HUES64 (cell line): ENCODE measurements at regions not wholly inside any gene's neighbourhood (a gene's known extent, or its start where the extent isn't known, plus 50 kb on each side); places are given as distances from the start of the nearest gene placed in this dataset.
"Not testable (repeated sequence)": the region's sequence is repeated elsewhere in the genome, so short reads cannot be mapped to it uniquely, and the experiment has no call there.

Experiments
- H3K27ac ChIP-seq: 2 replicates; pipeline ENCODE4 v1.7.0; 2013; ENCODE audit warnings: low read depth, low read length, inconsistent platforms
- H3K27me3 ChIP-seq: 2 replicates; pipeline ENCODE4 v1.6.1; 2013; ENCODE audit warnings: mild to moderate bottlenecking, low read length; ENCODE audit not compliant: insufficient read depth
- H3K36me3 ChIP-seq: 2 replicates; pipeline ENCODE4 v1.6.1; 2013; ENCODE audit warnings: mild to moderate bottlenecking, low read length; ENCODE audit not compliant: insufficient read depth
- H3K4me1 ChIP-seq: 2 replicates; pipeline ENCODE4 v1.6.1; 2013; ENCODE audit warnings: mild to moderate bottlenecking, low read length, moderate library complexity; ENCODE audit not compliant: insufficient read depth
- H3K4me3 ChIP-seq: 2 replicates; pipeline ENCODE4 v1.5.1; 2013; ENCODE audit warnings: mild to moderate bottlenecking, low read length, moderate library complexity
- H3K9ac ChIP-seq: 2 replicates; pipeline ENCODE4 v1.6.1; 2013; ENCODE audit warnings: mild to moderate bottlenecking, low read depth, low read length
- H3K9me3 ChIP-seq: 2 replicates; pipeline ENCODE4 v1.6.1; 2013; ENCODE audit warnings: low read depth, low read length; ENCODE audit not compliant: insufficient read depth
- WGBS: fragments of 150-250, 120-280 bp; methylation state at CpG from one replicate; pipeline ENCODE4 v1.1.7; 2013; ENCODE audit warnings: missing lambda C conversion rate; 5-methylcytosine and 5-hydroxymethylcytosine counted together

DNA sequence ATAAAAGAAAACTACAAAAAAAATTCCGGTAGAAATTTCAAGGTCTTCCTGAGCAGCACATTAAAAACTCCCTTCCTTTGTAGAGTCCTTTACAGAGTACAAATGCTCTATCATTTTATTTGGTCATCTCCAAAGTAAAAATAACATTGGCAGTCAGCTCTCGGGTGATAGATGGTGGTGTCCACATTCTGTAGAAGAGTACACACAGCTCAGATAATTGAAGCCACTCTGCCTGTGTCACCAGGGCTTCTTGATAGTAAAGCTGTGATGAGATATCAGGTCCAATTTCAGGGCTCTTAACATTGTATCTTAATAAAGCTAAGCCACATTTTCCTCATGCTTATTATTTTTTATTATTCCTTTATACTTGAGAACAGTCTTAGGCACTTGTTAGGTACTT is 371.6 kb downstream of the TAFA4 start:
- Histone ChIP-seq H3K4me3 (no peak overlapping the region), H3K9me3 (no peaks in the 10 kb centered on the region), H3K36me3 (no peaks in the 10 kb centered on the region), H3K27ac (no peak overlapping the region), H3K4me1 (no peaks in the 10 kb centered on the region), H3K27me3 (no peaks in the 10 kb centered on the region), H3K9ac (no peak overlapping the region)
- WGBS, result 85% methylated on average over 2 of the region's 2 CpGs

DNA sequence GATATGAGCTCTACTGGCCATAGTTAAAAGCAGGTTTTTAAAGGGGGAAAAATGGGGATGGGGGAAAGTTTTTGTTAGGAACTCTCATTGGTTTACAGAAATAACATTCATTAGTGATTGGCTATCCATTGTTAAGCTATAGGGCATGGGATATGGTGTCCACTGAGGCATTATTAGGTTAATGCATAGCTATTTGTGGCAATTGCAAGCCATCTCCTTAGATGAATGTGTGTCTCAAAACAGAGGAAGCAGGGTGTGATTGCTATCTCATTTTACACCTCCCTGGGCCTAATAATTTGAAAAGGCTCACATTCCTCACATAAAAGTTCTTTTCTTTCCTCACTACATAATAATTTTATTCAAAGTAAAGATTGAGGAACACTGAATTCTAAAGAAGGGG is 396.6 kb downstream of the TAFA4 start:
- Histone ChIP-seq H3K9ac (no peak overlapping the region), H3K36me3 (no peaks in the 10 kb centered on the region), H3K9me3 (peaks cover 4% of the 10 kb centered on the region; the same call in 1 of the 2 replicates), H3K4me3 (no peak overlapping the region), H3K27ac (peak overlapping the region; percentile 50; the same call in 1 of the 2 replicates), H3K4me1 (peaks cover 41% of the 10 kb centered on the region), H3K27me3 (no peaks in the 10 kb centered on the region)

GRCh38 chr3:68523330-68523729 is 409.0 kb downstream of the TAFA4 start:
- no peak overlapping the region for H3K4me3 ChIP-seq
- H3K9me3 ChIP-seq, result no peaks in the 10 kb centered on the region
- H3K36me3 ChIP-seq, result no peaks in the 10 kb centered on the region
- H3K4me1 ChIP-seq, result no peaks in the 10 kb centered on the region
- H3K9ac ChIP-seq, result no peak overlapping the region
- H3K27me3 ChIP-seq, result no peaks in the 10 kb centered on the region
- H3K27ac ChIP-seq, result no peak overlapping the region

GRCh38 chr3:68515237-68515636 is 417.1 kb downstream of the TAFA4 start:
- Histone ChIP-seq H3K4me3 (no peak overlapping the region), H3K27ac (no peak overlapping the region), H3K36me3 (no peaks in the 10 kb centered on the region), H3K27me3 (no peaks in the 10 kb centered on the region), H3K9me3 (no peaks in the 10 kb centered on the region), H3K4me1 (no peaks in the 10 kb centered on the region), H3K9ac (no peak overlapping the region)
- 82% methylated on average over 1 of the region's 1 CpG for WGBS

DNA sequence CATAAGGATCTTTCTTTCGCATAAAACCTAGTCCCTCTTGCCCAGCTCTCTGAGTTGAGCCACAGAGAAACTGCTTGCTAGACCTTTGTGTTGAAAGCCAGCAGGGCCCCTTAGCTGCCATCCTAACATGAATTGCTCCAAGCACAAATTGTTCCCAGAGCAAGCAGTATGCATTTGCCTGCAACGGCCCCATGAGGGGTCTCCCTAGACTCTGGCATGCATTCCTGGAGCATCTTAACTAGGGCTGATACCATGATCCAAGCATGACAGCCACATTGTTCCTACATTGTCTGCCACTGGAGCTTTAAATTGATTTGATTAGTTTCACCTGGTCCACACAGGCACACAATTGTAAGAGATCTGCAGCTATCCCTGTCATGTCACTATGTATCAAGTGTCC is 428.1 kb downstream of the TAFA4 start:
- Histone ChIP-seq H3K27me3 (no peaks in the 10 kb centered on the region), H3K27ac (no peak overlapping the region), H3K9ac (no peak overlapping the region), H3K4me1 (no peaks in the 10 kb centered on the region), H3K4me3 (no peak overlapping the region), H3K9me3 (no peaks in the 10 kb centered on the region), H3K36me3 (no peaks in the 10 kb centered on the region)
- WGBS, result 79% methylated on average over 2 of the region's 2 CpGs

- H3K36me3 ChIP-seq, H3K27me3 ChIP-seq, H3K27ac ChIP-seq, H3K9me3 ChIP-seq, H3K4me3 ChIP-seq, H3K9ac ChIP-seq, H3K4me1 ChIP-seq: not testable (repeated sequence)
- WGBS, result no CpG with 5 or more reads among the region's 1 CpG
Observed at GRCh38 chr3:68485845-68486244, 446.5 kb downstream of the TAFA4 start.

DNA sequence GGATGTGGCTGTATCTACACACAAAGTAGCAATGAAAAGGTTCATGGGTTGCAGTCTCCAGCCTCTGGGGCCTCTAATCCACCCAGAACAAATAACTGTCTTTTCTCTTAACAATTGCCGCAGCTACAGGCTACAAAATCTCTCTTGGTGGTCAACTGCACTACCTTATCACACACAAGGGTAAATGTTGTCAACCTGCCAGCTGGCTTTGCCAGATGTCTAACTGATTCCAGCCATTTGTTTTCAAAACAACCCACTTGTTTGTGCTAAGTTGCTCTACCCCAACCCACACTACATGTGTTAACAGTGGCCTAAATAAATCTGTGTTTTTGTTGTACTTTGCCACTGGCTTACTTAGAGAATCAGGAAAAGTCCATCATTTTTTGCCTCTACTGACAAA is 447.3 kb downstream of the TAFA4 start:
- H3K36me3 ChIP-seq, result no peaks in the 10 kb centered on the region
- H3K9me3 ChIP-seq, result no peaks in the 10 kb centered on the region
- no peak overlapping the region for H3K4me3 ChIP-seq
- no peak overlapping the region for H3K9ac ChIP-seq
- H3K27ac ChIP-seq, result no peak overlapping the region
- 87% methylated on average over 1 of the region's 1 CpG for WGBS
- H3K27me3 ChIP-seq, result no peaks in the 10 kb centered on the region
- H3K4me1 ChIP-seq, result no peaks in the 10 kb centered on the region

DNA sequence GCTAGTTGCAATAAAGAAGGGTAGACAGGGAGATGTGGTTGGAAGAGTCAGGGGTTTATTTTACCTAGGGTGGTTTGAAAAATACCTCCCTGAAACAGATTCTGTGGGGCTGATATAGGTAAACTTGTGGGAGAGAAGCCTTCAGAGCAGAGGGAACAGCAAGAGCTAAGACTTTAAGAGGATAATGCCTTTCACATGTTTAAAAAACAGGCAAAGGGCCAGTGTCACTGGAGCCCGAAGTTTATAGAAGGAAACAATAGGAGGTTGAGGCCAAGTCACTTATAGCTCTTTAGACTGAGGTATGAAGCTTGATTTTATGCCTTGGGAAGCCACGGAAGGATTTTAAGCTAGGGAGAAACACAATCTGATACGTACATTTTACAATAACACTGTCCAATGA is 448.7 kb downstream of the TAFA4 start:
- Histone ChIP-seq H3K27ac (no peak overlapping the region), H3K36me3 (no peaks in the 10 kb centered on the region), H3K4me3 (no peak overlapping the region), H3K27me3 (no peaks in the 10 kb centered on the region), H3K9ac (no peak overlapping the region), H3K9me3 (no peaks in the 10 kb centered on the region), H3K4me1 (no peaks in the 10 kb centered on the region)
- WGBS, result 96% methylated on average over 3 of the region's 3 CpGs

DNA sequence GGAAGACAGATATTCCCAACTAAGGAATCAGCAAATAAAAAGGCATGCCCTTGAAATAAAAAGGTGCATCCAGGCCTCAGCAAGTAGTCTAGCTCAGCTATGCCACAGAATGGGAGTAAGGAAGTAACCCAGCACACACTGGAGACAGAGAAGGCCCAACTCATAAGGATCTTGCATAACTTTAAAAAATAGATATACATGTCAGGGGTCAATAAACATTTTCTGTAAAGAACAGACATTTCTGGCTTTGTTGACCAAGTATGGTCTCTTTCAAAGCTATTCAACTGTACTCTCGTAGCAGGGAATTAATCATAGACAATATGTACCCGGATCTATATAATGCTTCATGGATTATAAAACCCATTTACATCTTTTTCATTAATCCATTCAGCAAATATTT is 449.3 kb downstream of the TAFA4 start:
- 95% methylated on average over 2 of the region's 2 CpGs for WGBS
- no peak overlapping the region for H3K27ac ChIP-seq
- H3K36me3 ChIP-seq, result no peaks in the 10 kb centered on the region
- H3K4me3 ChIP-seq, result no peak overlapping the region
- no peak overlapping the region for H3K9ac ChIP-seq
- H3K4me1 ChIP-seq, result no peaks in the 10 kb centered on the region
- no peaks in the 10 kb centered on the region for H3K27me3 ChIP-seq
- no peaks in the 10 kb centered on the region for H3K9me3 ChIP-seq

DNA sequence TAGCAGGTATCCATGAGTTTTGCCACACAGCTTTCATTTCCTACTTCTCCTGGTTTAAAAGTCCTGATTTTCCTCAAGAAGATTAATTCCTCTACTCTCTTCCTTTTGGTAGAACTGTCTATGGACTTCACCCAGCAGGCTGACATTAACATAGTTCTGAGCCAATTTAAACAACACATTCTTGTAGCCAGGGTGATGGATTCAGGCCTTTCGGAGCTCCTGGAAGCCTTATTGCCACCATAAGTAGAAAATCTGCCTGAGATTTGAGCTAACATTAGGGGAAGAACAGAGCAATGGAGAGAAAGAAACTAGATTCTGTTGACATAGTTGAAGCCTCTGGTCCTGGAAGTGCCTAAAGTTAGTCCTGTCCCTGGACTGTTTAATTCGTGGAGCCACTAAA is 449.8 kb downstream of the TAFA4 start:
- H3K4me3 ChIP-seq, result no peak overlapping the region
- H3K4me1 ChIP-seq, result no peaks in the 10 kb centered on the region
- no peaks in the 10 kb centered on the region for H3K9me3 ChIP-seq
- H3K27me3 ChIP-seq, result no peaks in the 10 kb centered on the region
- no peak overlapping the region for H3K27ac ChIP-seq
- no peaks in the 10 kb centered on the region for H3K36me3 ChIP-seq
- WGBS, result 85% methylated on average over 2 of the region's 2 CpGs
- no peak overlapping the region for H3K9ac ChIP-seq

GRCh38 chr3:68479779-68480178 is 452.6 kb downstream of the TAFA4 start:
- H3K27me3 ChIP-seq, result no peaks in the 10 kb centered on the region
- H3K27ac ChIP-seq, result no peak overlapping the region
- H3K9me3 ChIP-seq, result no peaks in the 10 kb centered on the region
- H3K4me3 ChIP-seq, result no peak overlapping the region
- WGBS, result 100% methylated on average over 3 of the region's 3 CpGs
- no peaks in the 10 kb centered on the region for H3K36me3 ChIP-seq
- H3K9ac ChIP-seq, result no peak overlapping the region
- no peaks in the 10 kb centered on the region for H3K4me1 ChIP-seq

GRCh38 chr3:68468695-68469375 is 463.5 kb downstream of the TAFA4 start:
- no peaks in the 10 kb centered on the region for H3K9me3 ChIP-seq
- H3K36me3 ChIP-seq, result no peaks in the 10 kb centered on the region
- WGBS, result 96% methylated on average over 2 of the region's 3 CpGs
- H3K27me3 ChIP-seq, result no peaks in the 10 kb centered on the region
- no peak overlapping the region for H3K9ac ChIP-seq
- no peak overlapping the region for H3K27ac ChIP-seq
- peaks cover 3% of the 10 kb centered on the region; the same call in 1 of the 2 replicates for H3K4me1 ChIP-seq
- H3K4me3 ChIP-seq, result no peak overlapping the region
